Smooth muscle cell (in vitro differentiated cells): ENCODE measurements at regions not wholly inside any gene's neighbourhood (a gene's known extent, or its start where the extent isn't known, plus 50 kb on each side); places are given as distances from the start of the nearest gene placed in this dataset.

Experiments
- DNase-seq: peaks from one replicate; lab custom pipeline; 2025; ENCODE audit not compliant: unreplicated experiment; lab: John Stamatoyannopoulos, UW
- H2AFZ ChIP-seq: fragments of 200-600 bp; sonication (generic); 2 replicates; pipeline ENCODE4 v1.6.0; 2016; ENCODE audit warnings: antibody characterized with exemption, low read depth, mild to moderate bottlenecking
- H3F3A ChIP-seq: fragments of 200-600 bp; sonication (generic); 2 replicates; pipeline ENCODE4 v1.6.0; 2017; ENCODE audit warnings: antibody characterized with exemption, low read depth
- H3K27ac ChIP-seq: fragments of 200-600 bp; sonication (generic); 2 replicates; pipeline ENCODE4 v1.5.1; 2016; ENCODE audit warnings: low read depth, mild to moderate bottlenecking
- H3K27me3 ChIP-seq: fragments of 200-600 bp; sonication (generic); 2 replicates; pipeline ENCODE4 v1.6.1; 2016; ENCODE audit warnings: low read depth, mild to moderate bottlenecking
- H3K36me3 ChIP-seq: fragments of 200-600 bp; sonication (generic); 2 replicates; pipeline ENCODE4 v1.5.1; 2016; ENCODE audit warnings: low read depth
- H3K4me1 ChIP-seq: fragments of 200-600 bp; sonication (generic); 2 replicates; pipeline ENCODE4 v1.5.1; 2016; ENCODE audit warnings: low read depth
- H3K4me2 ChIP-seq: fragments of 200-600 bp; sonication (generic); 2 replicates; pipeline ENCODE4 v1.6.0; 2016; ENCODE audit warnings: mild to moderate bottlenecking
- H3K4me3 ChIP-seq: fragments of 200-600 bp; sonication (generic); 2 replicates; pipeline ENCODE4 v1.5.1; 2016; ENCODE audit warnings: mild to moderate bottlenecking
- H3K79me2 ChIP-seq: fragments of 200-600 bp; sonication (generic); 2 replicates; pipeline ENCODE4 v1.6.0; 2016; ENCODE audit warnings: low read depth, mild to moderate bottlenecking
- H3K9ac ChIP-seq: fragments of 200-600 bp; sonication (generic); 2 replicates; pipeline ENCODE4 v1.6.0; 2016; ENCODE audit warnings: low read depth
- H3K9me3 ChIP-seq: fragments of 200-600 bp; sonication (generic); replicated peaks from 2 replicates; pipeline ENCODE4 v1.5.1; 2016; ENCODE audit warnings: low read depth
- H4K20me1 ChIP-seq: fragments of 200-600 bp; sonication (generic); 2 replicates; pipeline ENCODE4 v1.6.0; 2016; ENCODE audit warnings: low read depth
- WGBS: methylation state at CpG from one replicate; pipeline ENCODE4 v1.1.7; 2016; ENCODE audit warnings: low lambda C conversion rate; 5-methylcytosine and 5-hydroxymethylcytosine counted together
- TF ChIP-seq, protein P1 (sequence below): fragments of 200-600 bp; sonication (generic); IDR thresholded peaks from 2 replicates; pipeline ENCODE4 v1.5.1; 2017; ENCODE audit warnings: borderline replicate concordance, mild to moderate bottlenecking, antibody characterized with exemption; ENCODE audit not compliant: insufficient read depth, poor library complexity, severe bottlenecking

- TF ChIP-seq, protein P1, sequence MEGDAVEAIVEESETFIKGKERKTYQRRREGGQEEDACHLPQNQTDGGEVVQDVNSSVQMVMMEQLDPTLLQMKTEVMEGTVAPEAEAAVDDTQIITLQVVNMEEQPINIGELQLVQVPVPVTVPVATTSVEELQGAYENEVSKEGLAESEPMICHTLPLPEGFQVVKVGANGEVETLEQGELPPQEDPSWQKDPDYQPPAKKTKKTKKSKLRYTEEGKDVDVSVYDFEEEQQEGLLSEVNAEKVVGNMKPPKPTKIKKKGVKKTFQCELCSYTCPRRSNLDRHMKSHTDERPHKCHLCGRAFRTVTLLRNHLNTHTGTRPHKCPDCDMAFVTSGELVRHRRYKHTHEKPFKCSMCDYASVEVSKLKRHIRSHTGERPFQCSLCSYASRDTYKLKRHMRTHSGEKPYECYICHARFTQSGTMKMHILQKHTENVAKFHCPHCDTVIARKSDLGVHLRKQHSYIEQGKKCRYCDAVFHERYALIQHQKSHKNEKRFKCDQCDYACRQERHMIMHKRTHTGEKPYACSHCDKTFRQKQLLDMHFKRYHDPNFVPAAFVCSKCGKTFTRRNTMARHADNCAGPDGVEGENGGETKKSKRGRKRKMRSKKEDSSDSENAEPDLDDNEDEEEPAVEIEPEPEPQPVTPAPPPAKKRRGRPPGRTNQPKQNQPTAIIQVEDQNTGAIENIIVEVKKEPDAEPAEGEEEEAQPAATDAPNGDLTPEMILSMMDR: no peak
- Histone ChIP-seq H3K4me3 (no peak overlapping the region), H3K36me3 (no peaks in the 10 kb centered on the region), H3K79me2 (no peaks in the 10 kb centered on the region), H2AFZ (no peak overlapping the region), H3K4me2 (no peak overlapping the region), H3K9me3 (no peaks in the 10 kb centered on the region), H4K20me1 (no peaks in the 10 kb centered on the region), H3K27ac (no peak overlapping the region), H3K27me3 (no peaks in the 10 kb centered on the region), H3F3A (no peaks in the 10 kb centered on the region), H3K4me1 (no peaks in the 10 kb centered on the region), H3K9ac (no peak overlapping the region)
- 97% methylated on average over 2 of the region's 2 CpGs for WGBS
- DNase-seq: no peak
These were observed 354.3 kb upstream of the USP24 start for GRCh38 chr1:55569417-55569816.

- Histone ChIP-seq H3K4me3 (no peak overlapping the region), H3K9ac (no peak overlapping the region), H3K36me3 (no peaks in the 10 kb centered on the region), H3K27ac (no peak overlapping the region), H2AFZ (no peak overlapping the region), H3F3A (no peaks in the 10 kb centered on the region), H3K9me3 (no peaks in the 10 kb centered on the region), H4K20me1 (no peaks in the 10 kb centered on the region), H3K4me2 (no peak overlapping the region), H3K4me1 (no peaks in the 10 kb centered on the region), H3K27me3 (no peaks in the 10 kb centered on the region), H3K79me2 (no peaks in the 10 kb centered on the region)
- no peak for DNase-seq
- WGBS: 95% methylated on average over 2 of the region's 2 CpGs
- TF ChIP-seq, protein P1: no peak
These were observed 353.6 kb upstream of the USP24 start for GRCh38 chr1:55568732-55569131.

GRCh38 chr1:55560266-55560665 lies 345.1 kb upstream of the USP24 start:
- H4K20me1 ChIP-seq: no peaks in the 10 kb centered on the region
- no peaks in the 10 kb centered on the region for H3K9me3 ChIP-seq
- no peak overlapping the region for H3K4me3 ChIP-seq
- no peaks in the 10 kb centered on the region for H3K36me3 ChIP-seq
- H3K27me3 ChIP-seq: no peaks in the 10 kb centered on the region
- TF ChIP-seq, protein P1: no peak
- WGBS: 73% methylated on average over 1 of the region's 1 CpG
- H3K9ac ChIP-seq: no peak overlapping the region
- no peak for DNase-seq
- no peak overlapping the region for H2AFZ ChIP-seq
- H3K79me2 ChIP-seq: no peaks in the 10 kb centered on the region
- no peak overlapping the region for H3K4me2 ChIP-seq
- no peak overlapping the region for H3K27ac ChIP-seq
- H3F3A ChIP-seq: no peaks in the 10 kb centered on the region
- H3K4me1 ChIP-seq: no peaks in the 10 kb centered on the region

GRCh38 chr1:55559842-55560241 lies 344.7 kb upstream of the USP24 start:
- H3K9ac ChIP-seq: no peak overlapping the region
- H3F3A ChIP-seq: no peaks in the 10 kb centered on the region
- TF ChIP-seq, protein P1: no peak
- no peak overlapping the region for H3K4me2 ChIP-seq
- H2AFZ ChIP-seq: no peak overlapping the region
- DNase-seq: no peak
- no peak overlapping the region for H3K4me3 ChIP-seq
- H3K27ac ChIP-seq: no peak overlapping the region
- WGBS: 89% methylated on average over 6 of the region's 6 CpGs
- no peaks in the 10 kb centered on the region for H3K79me2 ChIP-seq
- H3K4me1 ChIP-seq: no peaks in the 10 kb centered on the region
- no peaks in the 10 kb centered on the region for H3K36me3 ChIP-seq
- H3K27me3 ChIP-seq: no peaks in the 10 kb centered on the region
- H3K9me3 ChIP-seq: no peaks in the 10 kb centered on the region
- H4K20me1 ChIP-seq: no peaks in the 10 kb centered on the region
